ENCODE measurements at regions not wholly inside any gene's neighbourhood (a gene's known extent, or its start where the extent isn't known, plus 50 kb on each side); places are given as distances from the start of the nearest gene placed in this dataset.

GRCh38 chr4:96763546-96763945 is 923.7 kb downstream of the PDHA2 start:
- no peaks in the 10 kb centered on the region for H3K36me3 Mint-ChIP-seq (ENCODE audit: low read depth)
- no peaks in the 10 kb centered on the region for H3K27me3 Mint-ChIP-seq (ENCODE audit: low read depth, poor library complexity)
- TF ChIP-seq, protein P1, sequence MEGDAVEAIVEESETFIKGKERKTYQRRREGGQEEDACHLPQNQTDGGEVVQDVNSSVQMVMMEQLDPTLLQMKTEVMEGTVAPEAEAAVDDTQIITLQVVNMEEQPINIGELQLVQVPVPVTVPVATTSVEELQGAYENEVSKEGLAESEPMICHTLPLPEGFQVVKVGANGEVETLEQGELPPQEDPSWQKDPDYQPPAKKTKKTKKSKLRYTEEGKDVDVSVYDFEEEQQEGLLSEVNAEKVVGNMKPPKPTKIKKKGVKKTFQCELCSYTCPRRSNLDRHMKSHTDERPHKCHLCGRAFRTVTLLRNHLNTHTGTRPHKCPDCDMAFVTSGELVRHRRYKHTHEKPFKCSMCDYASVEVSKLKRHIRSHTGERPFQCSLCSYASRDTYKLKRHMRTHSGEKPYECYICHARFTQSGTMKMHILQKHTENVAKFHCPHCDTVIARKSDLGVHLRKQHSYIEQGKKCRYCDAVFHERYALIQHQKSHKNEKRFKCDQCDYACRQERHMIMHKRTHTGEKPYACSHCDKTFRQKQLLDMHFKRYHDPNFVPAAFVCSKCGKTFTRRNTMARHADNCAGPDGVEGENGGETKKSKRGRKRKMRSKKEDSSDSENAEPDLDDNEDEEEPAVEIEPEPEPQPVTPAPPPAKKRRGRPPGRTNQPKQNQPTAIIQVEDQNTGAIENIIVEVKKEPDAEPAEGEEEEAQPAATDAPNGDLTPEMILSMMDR (IDR thresholded peaks at IDR 0.05), result no peak
- H3K4me3 Mint-ChIP-seq, result no peak overlapping the region
- no peak for DNase-seq
- no peaks in the 10 kb centered on the region for H3K4me1 Mint-ChIP-seq
- H3K27ac Mint-ChIP-seq, result no peak overlapping the region
- H3K9me3 Mint-ChIP-seq, result no peaks in the 10 kb centered on the region

DNA sequence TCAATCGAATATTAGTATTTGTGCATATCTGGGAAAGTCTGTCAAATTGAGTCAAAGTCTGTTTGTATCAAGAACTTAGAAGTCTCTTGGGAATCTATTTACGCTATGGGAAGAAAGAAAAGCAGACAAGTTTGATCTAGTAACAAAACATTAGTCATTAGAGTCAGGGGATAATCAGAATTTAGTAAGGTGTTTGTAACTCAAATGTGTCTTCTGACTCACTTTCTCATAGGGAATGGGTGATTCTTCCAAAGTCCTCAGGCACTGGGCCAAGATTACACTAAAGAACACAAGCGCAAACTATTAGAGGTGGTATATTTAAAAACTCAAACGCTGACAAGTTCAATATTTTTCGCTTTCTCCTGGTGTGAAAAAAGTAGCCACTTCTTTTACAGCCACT is 926.5 kb downstream of the PDHA2 start:
- Mint-ChIP-seq H3K4me3 (no peak overlapping the region), H3K36me3 (ENCODE audit: low read depth) (no peaks in the 10 kb centered on the region)

DNA sequence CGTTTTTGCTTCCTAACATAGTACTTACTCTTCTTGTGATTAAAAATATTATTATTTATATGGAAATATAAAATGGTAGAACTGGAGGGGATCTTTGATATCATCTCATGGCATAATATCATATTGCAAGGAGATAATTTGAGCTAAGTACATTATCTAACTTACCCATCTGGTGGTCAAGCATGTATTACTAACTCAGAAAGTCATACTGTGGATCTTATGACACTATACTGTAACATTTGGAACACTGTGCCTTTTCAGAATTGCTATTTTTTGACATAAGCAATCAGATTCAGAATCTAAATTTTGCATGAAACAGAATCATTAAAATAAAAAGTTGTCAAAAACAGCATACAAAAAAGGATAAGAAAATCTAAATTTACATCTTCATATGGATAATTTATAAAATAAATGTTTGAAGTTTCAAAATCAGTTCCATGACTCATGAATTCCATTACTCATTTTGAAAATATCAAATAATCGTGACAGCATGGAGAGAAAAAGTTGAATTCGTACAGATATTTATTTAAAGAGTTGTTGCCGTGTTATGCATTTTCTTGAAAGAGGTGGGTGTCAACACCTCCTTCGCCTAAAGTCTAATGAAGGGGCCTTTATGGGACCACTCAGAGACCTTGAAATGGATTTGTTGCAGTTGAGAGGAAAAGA is 928.1 kb downstream of the PDHA2 start:
- H3K9me3 Mint-ChIP-seq, result no peaks in the 10 kb centered on the region
- H3K4me3 Mint-ChIP-seq, result no peak overlapping the region
- no peak overlapping the region for H3K27ac Mint-ChIP-seq
- TF ChIP-seq, protein P1 (IDR thresholded peaks at IDR 0.05), result no peak
- DNase-seq, result no peak
- no peaks in the 10 kb centered on the region for H3K4me1 Mint-ChIP-seq
- no peaks in the 10 kb centered on the region for H3K27me3 Mint-ChIP-seq (ENCODE audit: low read depth, poor library complexity)
- H3K36me3 Mint-ChIP-seq (ENCODE audit: low read depth), result no peaks in the 10 kb centered on the region

More for the DNA sequence above, 926.5 kb downstream of the PDHA2 start:
- Mint-ChIP-seq H3K27me3 (ENCODE audit: low read depth, poor library complexity) (no peaks in the 10 kb centered on the region), H3K27ac (no peak overlapping the region), H3K4me1 (no peaks in the 10 kb centered on the region), H3K9me3 (no peaks in the 10 kb centered on the region)
- TF ChIP-seq, protein P1 (IDR thresholded peaks at IDR 0.05), result no peak
- DNase-seq, result no peak

DNA sequence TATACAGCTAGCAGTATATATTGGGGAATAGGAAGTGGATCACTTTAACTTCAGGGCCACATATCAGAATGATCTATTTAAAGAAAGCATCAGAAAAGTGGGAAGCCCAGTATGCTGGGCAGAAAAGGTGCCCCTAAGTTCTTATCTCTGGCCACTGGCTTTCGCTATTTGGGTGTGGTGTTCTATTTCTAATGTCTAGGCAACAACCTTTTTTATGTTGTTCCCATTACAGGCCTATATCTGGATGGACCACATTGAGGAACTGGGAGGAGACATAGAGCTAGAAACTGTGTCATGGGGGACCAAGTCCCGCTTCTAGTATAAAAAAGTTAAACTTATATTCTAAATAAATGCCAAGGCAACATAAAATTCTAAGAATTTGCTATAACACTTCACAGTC is 935.6 kb downstream of the PDHA2 start:
- Mint-ChIP-seq H3K9me3 (no peaks in the 10 kb centered on the region), H3K36me3 (ENCODE audit: low read depth) (no peaks in the 10 kb centered on the region), H3K4me3 (no peak overlapping the region), H3K27me3 (ENCODE audit: low read depth, poor library complexity) (no peaks in the 10 kb centered on the region), H3K4me1 (no peaks in the 10 kb centered on the region), H3K27ac (no peak overlapping the region)
- DNase-seq, result no peak
- TF ChIP-seq, protein P1 (IDR thresholded peaks at IDR 0.05), result no peak

DNA sequence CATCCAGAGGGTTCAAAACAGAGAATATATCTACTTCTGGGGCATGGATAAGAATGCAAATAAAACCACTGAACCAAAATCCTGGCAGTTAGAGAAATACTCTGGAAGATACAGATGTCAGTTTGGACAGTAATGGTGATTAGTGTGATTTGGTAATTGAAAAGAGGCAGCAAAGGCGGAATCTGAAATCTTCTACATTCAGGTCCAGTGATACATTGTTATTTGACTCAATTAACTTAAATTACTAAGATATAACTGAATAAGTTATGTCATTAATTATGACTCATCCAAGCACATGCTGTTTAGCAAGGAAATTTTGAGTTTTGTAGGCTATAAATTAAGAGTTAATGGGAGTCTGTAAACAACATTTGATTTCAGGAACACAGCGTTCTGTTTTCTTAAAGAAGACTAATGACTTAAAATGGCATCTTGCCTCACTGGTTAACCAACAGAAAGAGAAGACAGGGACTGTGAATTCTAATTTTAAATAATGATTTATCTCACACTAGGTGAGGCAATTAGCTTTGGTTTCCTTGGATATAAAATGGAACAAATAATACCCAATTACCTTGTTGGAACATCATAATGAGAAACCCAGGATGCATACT is 937.1 kb downstream of the PDHA2 start:
- no peaks in the 10 kb centered on the region for H3K36me3 Mint-ChIP-seq (ENCODE audit: low read depth)
- DNase-seq, result no peak
- H3K27ac Mint-ChIP-seq, result no peak overlapping the region
- TF ChIP-seq, protein P1 (IDR thresholded peaks at IDR 0.05), result no peak
- no peak overlapping the region for H3K4me3 Mint-ChIP-seq
- no peaks in the 10 kb centered on the region for H3K27me3 Mint-ChIP-seq (ENCODE audit: low read depth, poor library complexity)
- H3K4me1 Mint-ChIP-seq, result no peaks in the 10 kb centered on the region
- H3K9me3 Mint-ChIP-seq, result no peaks in the 10 kb centered on the region

GRCh38 chr4:96784336-96784735 is 944.4 kb downstream of the PDHA2 start:
- H3K4me1 Mint-ChIP-seq, result no peaks in the 10 kb centered on the region
- H3K36me3 Mint-ChIP-seq (ENCODE audit: low read depth), result no peaks in the 10 kb centered on the region
- TF ChIP-seq, protein P1 (IDR thresholded peaks at IDR 0.05), result no peak
- DNase-seq, result no peak
- H3K27ac Mint-ChIP-seq, result no peak overlapping the region
- H3K4me3 Mint-ChIP-seq, result no peak overlapping the region
- H3K9me3 Mint-ChIP-seq, result no peaks in the 10 kb centered on the region
- no peaks in the 10 kb centered on the region for H3K27me3 Mint-ChIP-seq (ENCODE audit: low read depth, poor library complexity)
